ENCODE measurements at regions not wholly inside any gene's neighbourhood (a gene's known extent, or its start where the extent isn't known, plus 50 kb on each side); places are given as distances from the start of the nearest gene placed in this dataset.

- Histone ChIP-seq H3K9me3 (ENCODE audit: control extremely low read depth in 1 of 3, control insufficient read depth in 2 of 3, insufficient read depth in 1 of 3, low read length in 2 of 3) (peaks cover 0 to 3% (median 1%) of the 10 kb centered on the region in 3 donors), H3K9ac (ENCODE audit: low read length) (no peak overlapping the region), H3K4me3 (ENCODE audit: control extremely low read depth in 1 of 5, extremely low read depth in 1 of 5, insufficient read depth in 1 of 5, low read depth in 2 of 5, low read length in 4 of 5) (no peak overlapping the region), H3K4me1 (ENCODE audit: control insufficient read depth in 2 of 2, insufficient read depth in 2 of 2, low read length in 2 of 2) (no peaks in the 10 kb centered on the region), H3K4me2 (replicated peaks; ENCODE audit: low read depth, low read length, poor library complexity, severe bottlenecking) (no peak overlapping the region), H2AFZ (ENCODE audit: insufficient read depth, low read depth, low read length, poor library complexity, severe bottlenecking) (no peak overlapping the region), H3K79me2 (ENCODE audit: control insufficient read depth, insufficient read depth, low read length) (no peaks in the 10 kb centered on the region), H4K20me1 (ENCODE audit: control insufficient read depth, insufficient read depth, low read length, poor library complexity, severe bottlenecking) (no peaks in the 10 kb centered on the region), H3K36me3 (replicated peaks in 1 of 2; ENCODE audit: control extremely low read depth in 1 of 2, control insufficient read depth in 1 of 2, extremely low read depth in 1 of 2, insufficient read depth in 2 of 2, low read length in 1 of 2) (no peaks in the 10 kb centered on the region), H3K27me3 (replicated peaks in 1 of 4; ENCODE audit: control extremely low read depth in 1 of 4, control insufficient read depth in 3 of 4, insufficient read depth in 4 of 4, low read length in 3 of 4) (no peaks in the 10 kb centered on the region), H3K27ac (ENCODE audit: low read length in 2 of 2) (no peak overlapping the region)
- no peak overlapping the region for H3K27ac Mint-ChIP-seq
- DNase-seq (no peak), ATAC-seq (ENCODE audit: low read depth) (no peak)
- H3K4me1 Mint-ChIP-seq, result no peaks in the 10 kb centered on the region
- H3K9me3 Mint-ChIP-seq (ENCODE audit: insufficient read depth), result no peaks in the 10 kb centered on the region
- H3K27me3 Mint-ChIP-seq, result peaks cover 13% of the 10 kb centered on the region
- no peak overlapping the region for H3K4me3 Mint-ChIP-seq
- POLR2A ChIA-PET, result no interaction called here
- CTCF ChIA-PET, result no interaction called here
- TF ChIP-seq EZH2 (IDR thresholded peaks at IDR 0.05; ENCODE audit: borderline replicate concordance, insufficient read depth, low read depth, low read length, poor library complexity, severe bottlenecking), result no peak
- no peak for TF ChIP-seq CTCF (IDR thresholded peaks at IDR 0.05)
- 100% methylated on average over 1 of the region's 3 CpGs for WGBS (ENCODE audit: insufficient coverage)
- intact Hi-C loops (cut with micrococcal nuclease), result no loop called here
Observed at GRCh38 chr6:88449770-88450169, 283.6 kb upstream of the CNR1 start.

- intact Hi-C loops (cut with micrococcal nuclease), result no loop called here
- no peaks in the 10 kb centered on the region for H3K79me2 ChIP-seq (ENCODE audit: control insufficient read depth, insufficient read depth, low read length)
Observed at GRCh38 chr6:88445188-88445965, 279.2 kb upstream of the CNR1 start.

More at GRCh38 chr6:88445188-88445965, 279.2 kb upstream of the CNR1 start:
- no peak overlapping the region for H2AFZ ChIP-seq (ENCODE audit: insufficient read depth, low read depth, low read length, poor library complexity, severe bottlenecking)
- Mint-ChIP-seq H3K27me3 (peaks cover 8% of the 10 kb centered on the region), H3K4me3 (no peak overlapping the region), H3K4me1 (no peaks in the 10 kb centered on the region), H3K9me3 (ENCODE audit: insufficient read depth) (no peaks in the 10 kb centered on the region), H3K27ac (no peak overlapping the region)
- no peak overlapping the region for H3K27ac ChIP-seq (ENCODE audit: low read length in 2 of 2)
- WGBS (ENCODE audit: insufficient coverage), result no CpG with 5 or more reads among the region's 2 CpGs
- no peak overlapping the region for H3K9ac ChIP-seq (ENCODE audit: low read length)
- no peak for TF ChIP-seq EZH2 (IDR thresholded peaks at IDR 0.05; ENCODE audit: borderline replicate concordance, insufficient read depth, low read depth, low read length, poor library complexity, severe bottlenecking)
- TF ChIP-seq CTCF (IDR thresholded peaks at IDR 0.05), result no peak
- H3K9me3 ChIP-seq (ENCODE audit: control extremely low read depth in 1 of 3, control insufficient read depth in 2 of 3, insufficient read depth in 1 of 3, low read length in 2 of 3), result peaks cover 0 to 3% (median 0%) of the 10 kb centered on the region in 3 donors
- no peaks in the 10 kb centered on the region for H3K4me1 ChIP-seq (ENCODE audit: control insufficient read depth in 2 of 2, insufficient read depth in 2 of 2, low read length in 2 of 2)
- no peaks in the 10 kb centered on the region for H4K20me1 ChIP-seq (ENCODE audit: control insufficient read depth, insufficient read depth, low read length, poor library complexity, severe bottlenecking)
- H3K36me3 ChIP-seq (replicated peaks in 1 of 2; ENCODE audit: control extremely low read depth in 1 of 2, control insufficient read depth in 1 of 2, extremely low read depth in 1 of 2, insufficient read depth in 2 of 2, low read length in 1 of 2), result no peaks in the 10 kb centered on the region
- H3K27me3 ChIP-seq (replicated peaks in 1 of 4; ENCODE audit: control extremely low read depth in 1 of 4, control insufficient read depth in 3 of 4, insufficient read depth in 4 of 4, low read length in 3 of 4), result no peaks in the 10 kb centered on the region
- H3K4me2 ChIP-seq (replicated peaks; ENCODE audit: low read depth, low read length, poor library complexity, severe bottlenecking), result no peak overlapping the region
- no peak for DNase-seq
- POLR2A ChIA-PET, result no interaction called here
- no peak for ATAC-seq (ENCODE audit: low read depth)
- CTCF ChIA-PET, result no interaction called here
- no peak overlapping the region for H3K4me3 ChIP-seq (ENCODE audit: control extremely low read depth in 1 of 5, extremely low read depth in 1 of 5, insufficient read depth in 1 of 5, low read depth in 2 of 5, low read length in 4 of 5)

Data from B cell (primary cell).